ENCODE measurements at regions not wholly inside any gene's neighbourhood (a gene's known extent, or its start where the extent isn't known, plus 50 kb on each side); places are given as distances from the start of the nearest gene placed in this dataset.

GRCh38 chr3:72296477-72297111 lies 511.6 kb upstream of the PROK2 start:
- H3K4me3 Mint-ChIP-seq: no peak overlapping the region
- no peaks in the 10 kb centered on the region for H3K4me1 Mint-ChIP-seq (ENCODE audit: low read depth)

GRCh38 chr3:72295962-72296450 lies 511.1 kb upstream of the PROK2 start:
- Mint-ChIP-seq H3K9me3 (no peaks in the 10 kb centered on the region), H3K4me3 (no peak overlapping the region), H3K4me1 (ENCODE audit: low read depth) (no peaks in the 10 kb centered on the region), H3K27me3 (ENCODE audit: low read depth) (no peaks in the 10 kb centered on the region), H3K36me3 (ENCODE audit: insufficient read depth in 2 of 2) (no peaks in the 10 kb centered on the region), H3K27ac (no peak overlapping the region)
- no peak for ATAC-seq (replicated peaks in 1 of 2)
- no peak for DNase-seq

More at GRCh38 chr3:72296477-72297111, 511.6 kb upstream of the PROK2 start:
- Mint-ChIP-seq H3K9me3 (no peaks in the 10 kb centered on the region), H3K36me3 (ENCODE audit: insufficient read depth in 2 of 2) (no peaks in the 10 kb centered on the region), H3K27me3 (ENCODE audit: low read depth) (no peaks in the 10 kb centered on the region), H3K27ac (no peak overlapping the region)
- DNase-seq: no peak
- no peak for ATAC-seq (replicated peaks in 1 of 2)

GRCh38 chr3:72295276-72295961 lies 510.5 kb upstream of the PROK2 start:
- Mint-ChIP-seq H3K36me3 (ENCODE audit: insufficient read depth in 2 of 2) (no peaks in the 10 kb centered on the region), H3K4me3 (no peak overlapping the region), H3K4me1 (ENCODE audit: low read depth) (no peaks in the 10 kb centered on the region), H3K27ac (no peak overlapping the region), H3K9me3 (no peaks in the 10 kb centered on the region), H3K27me3 (ENCODE audit: low read depth) (no peaks in the 10 kb centered on the region)
- DNase-seq (no peak), ATAC-seq (replicated peaks in 1 of 2) (no peak)

- Mint-ChIP-seq H3K27ac (no peak overlapping the region), H3K9me3 (no peaks in the 10 kb centered on the region), H3K36me3 (ENCODE audit: insufficient read depth in 2 of 2) (no peaks in the 10 kb centered on the region), H3K27me3 (ENCODE audit: low read depth) (peaks cover 12% of the 10 kb centered on the region), H3K4me3 (no peak overlapping the region), H3K4me1 (ENCODE audit: low read depth) (peaks cover 13% of the 10 kb centered on the region)
- no peak for ATAC-seq (replicated peaks in 1 of 2)
- no peak for DNase-seq
Observed at GRCh38 chr3:72290859-72291638, 506.1 kb upstream of the PROK2 start.

- ATAC-seq (replicated peaks in 1 of 2): no peak
- H3K4me3 Mint-ChIP-seq: peak overlapping the region; percentile 71 to 72
- H3K36me3 Mint-ChIP-seq (ENCODE audit: insufficient read depth in 2 of 2): no peaks in the 10 kb centered on the region
- peaks cover 13% of the 10 kb centered on the region for H3K4me1 Mint-ChIP-seq (ENCODE audit: low read depth)
- no peaks in the 10 kb centered on the region for H3K9me3 Mint-ChIP-seq
- H3K27me3 Mint-ChIP-seq (ENCODE audit: low read depth): peaks cover 12% of the 10 kb centered on the region
- DNase-seq: no peak
- H3K27ac Mint-ChIP-seq: no peak overlapping the region
Observed at GRCh38 chr3:72289692-72290071, 504.7 kb upstream of the PROK2 start.

- Mint-ChIP-seq H3K9me3 (no peaks in the 10 kb centered on the region), H3K36me3 (ENCODE audit: insufficient read depth in 2 of 2) (no peaks in the 10 kb centered on the region)
- DNase-seq: no peak
Observed at GRCh38 chr3:72288955-72289691, 504.2 kb upstream of the PROK2 start.

GRCh38 chr3:72287956-72288355 lies 503.0 kb upstream of the PROK2 start:
- Mint-ChIP-seq H3K27ac (no peak overlapping the region), H3K36me3 (ENCODE audit: insufficient read depth in 2 of 2) (peaks cover 0 to 2% of the 10 kb centered on the region in 2 donors), H3K4me1 (ENCODE audit: low read depth) (peaks cover 13% of the 10 kb centered on the region), H3K9me3 (peaks cover under 1 to 2% of the 10 kb centered on the region in 2 donors), H3K4me3 (no peak overlapping the region), H3K27me3 (ENCODE audit: low read depth) (peaks cover 12% of the 10 kb centered on the region)
- ATAC-seq (replicated peaks in 1 of 2): no peak
- DNase-seq: no peak

More at GRCh38 chr3:72288955-72289691, 504.2 kb upstream of the PROK2 start:
- Mint-ChIP-seq H3K4me3 (peak overlapping the region; percentile 71 to 72), H3K4me1 (ENCODE audit: low read depth) (peaks cover 13% of the 10 kb centered on the region), H3K27me3 (ENCODE audit: low read depth) (peaks cover 12% of the 10 kb centered on the region), H3K27ac (no peak overlapping the region)
- ATAC-seq (replicated peaks in 1 of 2): peak; percentile 18 to 42

GRCh38 chr3:72285502-72285901 lies 500.6 kb upstream of the PROK2 start:
- Mint-ChIP-seq H3K27ac (no peak overlapping the region), H3K4me1 (ENCODE audit: low read depth) (peaks cover 13% of the 10 kb centered on the region), H3K27me3 (ENCODE audit: low read depth) (peaks cover 12% of the 10 kb centered on the region), H3K36me3 (ENCODE audit: insufficient read depth in 2 of 2) (peaks cover 0 to 7% of the 10 kb centered on the region in 2 donors), H3K9me3 (peaks cover 3 to 4% of the 10 kb centered on the region in 2 donors), H3K4me3 (no peak overlapping the region)
- DNase-seq: no peak
- no peak for ATAC-seq (replicated peaks in 1 of 2)

- DNase-seq (no peak), ATAC-seq (replicated peaks in 1 of 2) (no peak)
- H3K4me1 Mint-ChIP-seq (ENCODE audit: low read depth): peaks cover 8% of the 10 kb centered on the region
- H3K36me3 Mint-ChIP-seq (ENCODE audit: insufficient read depth in 2 of 2): peaks cover 0 to 7% of the 10 kb centered on the region in 2 donors
- H3K9me3 Mint-ChIP-seq: peaks cover 3 to 4% of the 10 kb centered on the region in 2 donors
- no peak overlapping the region for H3K4me3 Mint-ChIP-seq
- H3K27ac Mint-ChIP-seq: no peak overlapping the region
- peaks cover 13% of the 10 kb centered on the region for H3K27me3 Mint-ChIP-seq (ENCODE audit: low read depth)
Observed at GRCh38 chr3:72284471-72284870, 499.5 kb upstream of the PROK2 start.

GRCh38 chr3:72282918-72283317 lies 498.0 kb upstream of the PROK2 start:
- no peak for ATAC-seq (replicated peaks in 1 of 2)
- Mint-ChIP-seq H3K9me3 (peaks cover 3 to 4% of the 10 kb centered on the region in 2 donors), H3K27me3 (ENCODE audit: low read depth) (peaks cover 17% of the 10 kb centered on the region), H3K27ac (no peak overlapping the region), H3K36me3 (ENCODE audit: insufficient read depth in 2 of 2) (peaks cover 0 to 7% of the 10 kb centered on the region in 2 donors), H3K4me3 (no peak overlapping the region), H3K4me1 (ENCODE audit: low read depth) (no peaks in the 10 kb centered on the region)
- no peak for DNase-seq

- ATAC-seq (replicated peaks in 1 of 2) (no peak), DNase-seq (no peak)
- Mint-ChIP-seq H3K27ac (no peak overlapping the region), H3K27me3 (ENCODE audit: low read depth) (peaks cover 12% of the 10 kb centered on the region), H3K36me3 (ENCODE audit: insufficient read depth in 2 of 2) (peaks cover 0 to 7% of the 10 kb centered on the region in 2 donors), H3K4me3 (no peak overlapping the region), H3K4me1 (ENCODE audit: low read depth) (no peaks in the 10 kb centered on the region), H3K9me3 (peaks cover 3 to 4% of the 10 kb centered on the region in 2 donors)
Observed at GRCh38 chr3:72281551-72281950, 496.6 kb upstream of the PROK2 start.

- Mint-ChIP-seq H3K27ac (no peak overlapping the region), H3K4me3 (no peak overlapping the region)
Observed at GRCh38 chr3:72280876-72281275, 495.9 kb upstream of the PROK2 start.

More at GRCh38 chr3:72280876-72281275, 495.9 kb upstream of the PROK2 start:
- peaks cover 3 to 4% of the 10 kb centered on the region in 2 donors for H3K9me3 Mint-ChIP-seq
- peaks cover 10% of the 10 kb centered on the region for H3K27me3 Mint-ChIP-seq (ENCODE audit: low read depth)
- no peak for DNase-seq
- H3K36me3 Mint-ChIP-seq (ENCODE audit: insufficient read depth in 2 of 2): peaks cover 0 to 7% of the 10 kb centered on the region in 2 donors
- no peaks in the 10 kb centered on the region for H3K4me1 Mint-ChIP-seq (ENCODE audit: low read depth)
- no peak for ATAC-seq (replicated peaks in 1 of 2)
